OCI-M2 (cell line): ENCODE measurements at regions not wholly inside any gene's neighbourhood (a gene's known extent, or its start where the extent isn't known, plus 50 kb on each side); places are given as distances from the start of the nearest gene placed in this dataset.

ENCODE experiments used
- DNase-seq: peaks from one replicate; lab custom pipeline; 2025; ENCODE audit not compliant: unreplicated experiment; lab: John Stamatoyannopoulos, UW

DNA sequence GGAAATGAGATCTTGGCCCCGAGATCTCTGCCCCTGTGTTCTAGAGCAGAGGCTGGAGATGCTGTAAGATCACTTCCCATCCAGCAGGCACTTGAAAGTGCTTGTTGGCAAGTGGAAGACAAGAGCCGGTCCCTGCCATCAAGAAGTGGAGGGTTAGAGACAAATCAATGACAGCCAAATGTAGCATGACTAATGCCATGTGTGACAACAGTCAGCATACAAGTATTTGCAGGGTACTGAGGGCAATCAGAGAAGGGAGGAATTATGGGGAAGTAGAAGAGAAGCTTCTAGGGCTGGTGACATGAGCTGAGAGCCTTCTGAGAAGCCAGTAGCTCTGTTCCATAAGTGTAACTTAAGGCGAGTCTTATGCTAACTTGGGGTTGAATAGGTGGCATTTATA is 58.6 kb downstream of the TMEM17 start:
- DNase-seq = no peak

DNA sequence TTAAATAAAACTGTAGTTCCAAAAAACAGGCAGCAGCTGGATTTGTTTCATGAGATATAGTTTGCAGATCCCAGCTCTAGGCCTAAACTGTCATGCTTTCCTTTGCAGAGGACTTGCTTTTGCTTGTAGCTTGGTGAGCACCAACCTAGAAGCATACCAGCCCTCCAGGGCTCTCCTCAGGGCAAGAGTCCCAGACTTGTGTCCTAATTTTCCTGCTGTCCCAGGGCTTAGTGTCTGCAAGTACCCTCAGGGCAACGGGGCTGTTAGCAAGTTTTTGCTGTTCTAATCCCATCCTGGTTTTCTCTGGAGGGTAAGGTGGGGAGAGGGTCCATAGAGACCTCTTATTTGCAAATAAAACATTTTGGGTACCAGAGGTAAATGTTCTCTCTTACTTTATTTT is 59.5 kb downstream of the TMEM17 start:
- DNase-seq = no peak

DNA sequence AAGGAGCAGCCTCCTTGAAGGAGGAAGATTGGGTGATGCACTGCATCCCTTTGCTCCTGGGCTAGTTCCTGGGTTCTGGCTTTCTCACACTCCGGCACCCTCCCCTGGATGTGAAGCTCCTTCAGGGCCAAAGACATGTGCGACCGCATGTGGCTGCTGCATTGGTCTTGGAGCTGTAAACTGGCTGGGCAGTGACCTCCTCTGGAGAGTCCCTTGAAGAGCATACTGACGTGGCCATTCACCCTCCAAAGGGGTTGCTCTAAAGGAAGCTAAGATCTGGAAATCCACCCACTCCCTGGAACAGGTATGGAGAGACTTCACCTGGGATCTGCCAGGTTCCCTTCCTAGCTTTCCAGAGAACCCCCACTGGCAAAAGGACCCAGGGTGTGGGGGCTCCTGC is 62.1 kb downstream of the TMEM17 start:
- no peak for DNase-seq

DNA sequence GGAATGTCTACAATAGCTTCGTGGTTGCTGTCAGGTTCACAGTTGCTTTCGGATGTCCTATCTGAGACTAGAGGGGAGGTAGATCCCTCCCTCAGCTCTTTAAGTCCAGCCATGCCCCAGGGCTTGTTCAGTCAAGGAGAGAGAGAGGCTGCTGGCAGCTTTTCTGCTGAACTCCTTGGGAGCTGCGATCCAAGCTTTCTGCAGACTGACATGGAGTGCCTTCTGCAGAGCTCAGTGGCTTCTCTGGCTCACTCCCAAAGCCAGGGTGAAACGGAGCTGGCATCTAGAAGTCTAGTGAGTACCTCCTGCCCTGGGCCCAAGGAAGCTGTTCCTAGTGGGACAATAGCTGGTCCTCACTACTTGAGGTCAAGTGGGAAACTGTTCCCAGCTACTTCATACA is 62.5 kb downstream of the TMEM17 start:
- DNase-seq = no peak

DNA sequence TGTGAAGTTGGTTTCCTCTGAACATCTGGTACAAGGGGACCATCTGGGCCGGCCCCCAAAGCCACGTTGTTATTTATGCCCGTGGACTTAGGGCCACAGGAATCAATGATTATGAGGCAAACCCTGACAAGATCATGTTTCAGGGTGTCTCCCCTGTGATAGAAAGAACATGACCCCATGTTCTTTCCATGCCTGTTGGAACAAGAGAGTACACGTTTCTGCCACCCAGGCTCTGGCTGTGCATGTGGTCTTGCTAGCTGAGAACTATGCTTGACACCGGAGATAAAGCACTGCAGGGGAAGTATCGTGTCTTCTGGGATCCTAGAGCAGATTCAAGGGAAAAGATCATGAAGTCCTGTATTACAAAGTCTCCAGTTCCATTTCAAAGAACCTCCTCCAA is 64.2 kb downstream of the TMEM17 start:
- no peak for DNase-seq

DNA sequence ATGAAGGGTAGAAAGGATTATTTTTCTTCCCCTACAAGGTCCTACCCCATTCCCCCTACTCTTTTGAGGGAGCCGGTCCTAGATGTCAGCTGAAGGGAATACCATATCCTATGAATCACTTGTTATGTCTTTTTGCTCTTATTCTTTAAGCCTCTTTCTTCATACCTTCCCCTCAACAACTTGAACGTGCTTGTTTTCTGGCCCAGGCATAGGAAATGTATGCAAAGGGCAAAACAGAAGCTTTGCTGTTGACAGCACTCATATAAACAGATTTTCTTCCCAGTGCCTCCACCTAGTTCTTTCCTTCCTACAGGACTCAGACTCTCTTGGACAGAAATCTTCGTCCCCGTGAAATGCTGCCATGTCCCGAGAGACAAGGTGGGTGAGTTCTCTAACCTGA is 64.6 kb downstream of the TMEM17 start:
- no peak for DNase-seq

DNA sequence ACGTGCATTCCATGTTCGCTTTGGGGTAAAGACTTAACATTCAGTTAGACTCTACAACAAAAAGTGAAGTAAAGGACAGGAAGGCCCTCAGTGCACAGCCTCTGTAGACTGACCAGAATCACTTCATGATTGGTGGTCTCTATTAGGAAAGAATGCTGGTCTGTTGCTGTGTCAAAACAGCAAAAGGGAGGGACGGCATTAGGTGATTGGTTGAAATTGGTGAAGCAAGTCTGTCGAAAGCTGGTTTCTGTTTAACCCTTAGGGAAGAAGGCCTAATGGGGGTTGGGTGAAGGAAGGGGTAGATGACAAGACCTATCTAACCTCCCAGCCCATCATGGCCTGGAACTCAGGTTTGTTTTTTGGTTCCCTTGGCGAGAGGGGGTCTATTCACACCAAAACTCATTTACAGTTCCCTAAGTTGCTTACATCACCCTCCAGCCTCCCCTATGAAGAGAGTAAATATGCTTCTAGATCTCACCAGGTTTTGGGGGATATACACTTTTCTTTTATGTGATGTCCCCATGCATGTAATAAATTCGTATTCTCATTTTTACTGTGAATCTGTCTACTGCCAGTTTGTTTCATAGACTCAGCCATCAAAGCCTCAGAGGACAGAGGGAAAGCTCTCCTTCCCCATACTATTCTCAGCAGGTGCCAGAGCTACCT is 65.6 kb downstream of the TMEM17 start:
- DNase-seq = no peak

DNA sequence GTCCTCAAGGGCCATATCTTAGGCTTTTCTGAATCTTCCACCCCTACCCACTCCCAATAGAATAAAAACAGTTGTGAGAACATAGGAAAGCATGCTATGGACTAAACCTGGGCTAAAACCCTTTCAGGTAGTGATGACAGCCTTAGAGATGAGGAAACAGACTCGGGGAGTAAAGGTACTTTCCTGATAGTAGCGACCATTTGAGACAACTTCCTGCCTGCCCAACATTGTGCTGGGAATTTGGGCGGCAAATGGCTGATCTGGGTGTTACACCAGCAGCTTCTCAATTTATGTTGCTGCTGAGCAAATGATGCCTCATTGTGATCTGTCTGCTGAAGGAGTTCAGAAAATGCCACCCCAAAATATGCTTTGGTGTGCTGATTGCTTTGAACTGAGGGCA is 66.6 kb downstream of the TMEM17 start:
- DNase-seq = no peak

DNA sequence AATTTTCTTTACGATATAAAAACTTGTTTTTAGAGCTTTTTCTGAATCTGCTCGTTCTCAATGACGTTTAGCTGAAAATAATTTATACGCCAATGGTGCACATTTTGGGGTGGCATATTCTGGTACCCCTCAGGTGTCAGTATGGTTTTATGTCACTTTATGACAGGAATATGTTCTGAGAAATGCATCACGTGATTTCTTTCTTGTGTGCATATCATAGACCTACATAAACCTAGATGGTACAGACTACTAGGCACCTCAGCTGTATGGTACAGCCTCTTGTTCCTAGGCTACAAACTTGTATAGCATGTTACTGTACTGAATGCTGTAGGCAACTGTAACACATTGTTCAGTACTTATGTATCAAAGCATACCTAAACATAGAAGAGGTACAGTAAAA is 68.2 kb downstream of the TMEM17 start:
- no peak for DNase-seq

DNA sequence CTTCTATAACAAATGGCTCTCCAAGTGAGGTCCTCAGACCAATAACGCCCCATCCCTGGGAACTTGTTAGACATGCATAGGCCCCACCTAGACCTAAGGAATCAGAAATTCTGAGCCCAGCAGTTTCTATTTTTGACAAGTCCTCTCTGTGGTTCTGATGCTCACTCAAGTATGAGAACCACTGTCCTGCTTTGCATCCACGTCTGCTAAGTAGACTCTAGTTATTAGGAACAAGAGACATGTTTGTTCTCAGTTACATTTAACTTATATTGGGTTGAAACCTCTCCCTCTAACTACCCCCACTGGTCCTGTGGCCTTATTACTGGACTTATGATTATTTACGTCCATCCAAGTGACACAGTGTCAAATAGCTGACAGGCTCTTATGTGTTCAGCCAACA is 70.3 kb downstream of the TMEM17 start:
- DNase-seq = no peak

DNA sequence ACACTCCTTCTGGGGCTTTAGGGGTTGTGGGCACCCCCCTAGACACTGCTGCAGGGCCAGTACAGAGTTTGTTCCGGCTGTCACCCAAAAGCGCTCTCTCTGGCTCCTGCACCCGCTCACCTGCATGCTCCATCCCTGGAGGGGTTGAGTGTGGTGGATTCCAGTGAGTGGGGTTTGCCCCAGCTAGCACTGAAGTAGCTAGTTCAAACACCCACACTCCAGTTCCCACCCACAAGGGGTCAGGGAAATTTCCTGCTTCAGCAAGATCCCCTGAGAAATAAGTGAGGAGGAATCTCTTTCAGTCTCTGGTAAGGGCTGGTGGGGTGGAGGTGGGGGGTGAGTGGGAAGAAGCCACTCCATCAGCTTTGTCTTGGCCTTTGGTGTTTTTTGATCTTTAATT is 73.6 kb downstream of the TMEM17 start:
- no peak for DNase-seq

DNA sequence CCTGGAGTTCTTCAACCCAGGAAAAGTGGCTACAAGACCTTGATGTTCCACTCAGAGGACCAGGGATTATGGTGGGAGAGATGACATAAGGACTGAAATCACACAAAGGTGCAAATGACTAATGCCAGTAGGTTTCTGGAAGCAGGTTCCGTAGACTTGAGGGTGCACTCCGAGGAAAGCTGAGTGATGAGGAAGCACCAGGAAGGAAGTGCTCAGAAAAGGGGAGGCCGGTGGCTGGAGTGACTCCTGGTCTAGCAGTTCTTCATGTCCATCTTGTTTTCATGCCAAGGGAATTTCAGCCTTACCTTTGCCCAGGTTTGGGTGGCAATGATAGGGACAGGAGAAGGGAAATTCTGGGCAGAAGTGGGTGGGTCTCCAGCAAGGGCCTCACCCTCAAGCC is 74.5 kb downstream of the TMEM17 start:
- DNase-seq = no peak

DNA sequence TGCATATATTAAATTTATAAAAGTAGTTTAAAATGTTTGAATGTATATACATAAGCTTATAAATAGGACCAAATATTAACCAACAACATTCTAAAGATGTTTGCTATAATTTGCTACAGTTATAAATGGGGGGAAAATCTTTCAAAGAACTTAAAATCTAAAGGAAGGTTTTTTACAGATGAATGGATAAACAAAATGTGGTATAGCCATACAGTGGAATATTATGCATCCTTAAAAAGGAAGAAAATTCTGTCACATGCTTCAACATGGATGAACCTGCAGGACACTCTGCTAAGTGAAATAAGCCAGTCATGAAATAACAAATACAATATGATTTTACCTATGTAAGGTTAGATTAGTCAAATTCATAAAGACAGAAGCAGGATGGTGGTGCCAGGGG is 75.8 kb downstream of the TMEM17 start:
- no peak for DNase-seq

DNA sequence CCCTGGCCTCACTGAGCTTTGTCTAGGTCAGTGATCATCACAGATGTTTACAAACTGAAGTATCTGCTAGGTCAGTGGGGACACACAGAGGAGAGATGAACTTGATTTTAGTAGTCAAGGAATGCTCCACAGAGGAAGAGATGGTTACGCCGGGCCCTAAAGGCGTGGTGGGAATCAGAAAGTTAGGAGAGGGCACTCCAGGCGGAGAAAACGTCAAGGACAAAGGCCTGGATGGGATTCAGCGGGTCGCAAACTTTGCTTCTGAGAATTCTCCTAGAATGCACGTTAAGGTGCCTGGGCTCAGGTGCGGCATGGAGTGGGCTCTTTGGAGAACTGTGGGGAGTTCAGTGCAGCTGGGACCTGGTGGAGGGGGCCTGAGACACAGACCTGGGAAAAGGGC is 78.8 kb downstream of the TMEM17 start:
- DNase-seq = no peak

DNA sequence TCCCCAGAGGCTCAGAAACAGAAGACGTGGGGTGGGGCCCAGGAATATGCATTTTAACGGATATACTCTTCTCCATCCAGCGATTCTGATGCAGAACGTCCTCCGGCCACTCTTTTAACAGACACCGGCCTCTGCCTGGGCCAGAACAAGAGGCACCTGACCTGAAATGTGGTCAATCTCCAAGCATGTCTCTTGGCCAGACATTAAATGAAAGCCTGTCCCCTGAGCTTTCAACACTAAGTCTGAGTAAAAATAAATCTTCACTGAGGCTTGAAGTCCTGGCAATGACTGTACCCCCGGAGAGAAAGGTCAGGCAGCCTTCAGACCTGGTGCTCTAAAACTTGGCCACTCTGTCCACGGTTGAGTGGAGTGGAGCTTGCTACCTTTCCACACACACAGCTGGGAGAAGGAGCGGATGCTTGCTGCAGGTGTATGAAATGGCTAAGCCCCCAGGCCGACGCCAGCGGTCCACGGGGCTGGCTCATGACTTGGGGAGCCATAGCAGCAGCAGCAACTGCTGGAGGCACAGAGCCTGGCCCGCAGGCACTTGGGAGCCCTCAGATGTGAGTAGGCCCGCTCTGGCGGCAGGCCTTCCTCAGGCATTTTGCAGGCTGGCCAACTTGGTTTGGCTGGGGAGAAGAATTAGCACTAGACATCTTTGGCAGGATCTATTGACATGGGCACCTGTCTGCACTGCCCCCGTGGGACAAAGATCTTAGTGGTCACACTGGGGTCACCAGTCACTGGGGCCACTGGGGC is 79.7 kb downstream of the TMEM17 start:
- DNase-seq = no peak

DNA sequence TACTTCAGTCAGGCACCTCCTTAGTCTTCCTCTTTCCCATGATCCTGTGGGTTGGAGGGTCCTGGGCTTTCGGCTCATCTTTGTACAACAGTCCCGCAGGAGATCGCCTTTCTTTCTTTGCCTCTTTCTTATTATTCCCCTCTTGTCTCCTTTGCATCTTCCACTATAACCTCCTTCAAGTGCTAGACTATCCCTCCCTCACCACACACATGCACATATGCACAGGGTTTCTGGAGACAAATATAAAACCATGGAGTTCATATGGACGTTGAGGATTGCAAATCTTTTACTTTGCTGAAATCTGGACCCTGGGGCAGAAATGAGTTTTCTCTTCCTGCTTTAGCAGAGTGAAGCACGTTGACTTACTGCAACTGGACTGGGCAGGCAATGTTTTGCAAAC is 80.3 kb downstream of the TMEM17 start:
- DNase-seq = no peak

DNA sequence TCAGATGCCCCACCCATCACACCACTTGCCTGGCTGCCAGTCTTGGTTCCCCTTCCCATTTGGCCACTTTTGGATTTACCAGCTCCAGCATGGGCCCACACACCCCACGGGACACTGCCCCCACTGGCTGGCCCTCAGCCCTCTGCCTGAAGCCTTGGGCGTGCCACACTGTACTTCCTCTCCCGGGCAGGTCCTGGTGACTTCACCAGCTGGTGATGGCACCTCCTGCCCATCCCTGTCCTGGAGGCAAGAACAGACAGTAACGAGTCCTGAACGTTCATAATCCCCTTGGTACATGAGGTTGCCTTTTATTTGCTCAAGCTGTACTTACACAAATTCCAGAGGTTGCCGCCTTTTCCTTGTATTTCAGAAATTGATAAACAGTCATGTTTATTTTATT is 81.1 kb downstream of the TMEM17 start:
- no peak for DNase-seq

DNA sequence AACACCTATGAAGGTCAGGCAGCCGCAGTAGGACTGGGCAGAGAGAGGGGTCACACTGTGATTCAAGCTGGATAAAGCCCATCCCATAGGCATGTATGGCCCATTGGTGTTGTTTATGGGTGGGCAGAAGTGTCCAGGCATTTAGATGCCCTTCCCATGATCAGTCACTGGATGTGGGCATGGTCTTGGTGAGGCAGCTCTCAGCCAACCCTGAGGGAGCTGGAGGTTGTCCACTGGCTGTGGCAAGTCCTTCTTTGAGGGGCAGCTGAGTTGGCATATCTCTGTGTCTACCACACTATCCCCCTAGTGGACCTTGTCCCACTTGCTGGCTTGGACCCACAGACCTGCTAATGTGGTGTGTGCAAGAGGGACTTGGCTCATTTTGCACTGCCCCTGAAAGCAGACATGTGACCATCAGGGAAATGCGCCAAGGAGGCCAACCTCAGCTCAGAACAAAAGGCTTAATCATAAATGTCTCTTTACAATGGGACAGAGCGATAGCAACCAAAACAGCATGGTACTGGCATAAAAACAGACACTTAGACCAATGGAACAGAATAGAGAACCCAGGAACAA is 82.0 kb downstream of the TMEM17 start:
- DNase-seq = no peak

DNA sequence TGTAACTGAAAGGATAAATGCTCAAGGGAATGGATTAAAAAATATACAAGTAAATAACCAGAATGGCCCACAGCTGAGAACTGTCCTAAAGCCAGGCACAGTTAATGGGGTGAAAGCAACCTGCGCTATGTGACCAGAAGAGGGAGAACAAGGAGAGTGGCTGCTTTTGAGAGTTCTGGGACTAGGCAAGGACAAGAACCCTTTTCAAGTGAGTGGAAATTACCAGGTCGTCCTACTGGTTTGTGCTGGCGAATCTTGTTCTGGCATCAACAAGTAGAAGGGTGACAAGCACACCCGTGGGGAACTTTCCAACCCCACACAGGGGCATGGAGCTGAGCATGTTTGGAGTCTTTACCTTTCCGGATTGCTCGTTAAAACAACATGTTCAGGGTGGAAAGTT is 82.8 kb downstream of the TMEM17 start:
- no peak for DNase-seq

DNA sequence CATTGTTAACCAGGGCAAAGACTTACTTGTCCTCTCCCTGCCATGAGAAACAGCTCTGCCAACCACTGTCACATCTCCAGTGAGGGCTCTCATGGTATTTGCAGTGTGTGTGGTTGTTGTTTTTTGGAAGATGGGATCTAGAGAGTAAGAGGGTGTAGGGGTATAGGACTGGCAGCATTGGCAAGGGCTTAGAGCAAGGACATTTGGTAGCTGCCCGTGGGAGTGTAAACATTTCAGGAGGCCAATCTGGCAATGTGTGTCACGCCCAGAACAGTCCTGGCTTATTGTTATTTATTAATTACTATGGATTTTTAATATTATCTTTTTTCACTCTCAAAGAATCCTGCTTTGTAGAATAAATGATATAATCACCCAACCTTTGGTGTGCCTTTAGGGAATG is 90.5 kb downstream of the TMEM17 start:
- no peak for DNase-seq

DNA sequence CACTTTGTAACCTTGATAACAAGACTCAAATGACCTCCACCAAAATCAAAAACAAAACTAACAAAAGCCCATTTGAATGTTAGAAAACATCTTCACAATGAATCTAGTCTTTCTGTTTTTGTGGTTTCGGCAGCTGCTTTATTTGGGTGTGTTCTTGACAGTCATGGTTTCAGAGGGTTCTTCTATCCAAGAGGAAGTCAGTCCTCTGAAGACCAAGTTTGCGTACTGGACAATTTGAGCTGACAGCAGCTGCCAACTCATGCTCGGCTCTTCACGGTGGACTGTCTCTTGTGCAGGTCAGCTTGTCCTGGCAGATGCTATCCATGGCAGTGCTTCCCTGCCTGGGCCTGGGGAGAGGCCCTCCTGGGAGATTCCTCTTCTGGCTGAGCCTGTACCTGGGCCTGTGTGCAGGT is 91.0 kb downstream of the TMEM17 start:
- no peak for DNase-seq

DNA sequence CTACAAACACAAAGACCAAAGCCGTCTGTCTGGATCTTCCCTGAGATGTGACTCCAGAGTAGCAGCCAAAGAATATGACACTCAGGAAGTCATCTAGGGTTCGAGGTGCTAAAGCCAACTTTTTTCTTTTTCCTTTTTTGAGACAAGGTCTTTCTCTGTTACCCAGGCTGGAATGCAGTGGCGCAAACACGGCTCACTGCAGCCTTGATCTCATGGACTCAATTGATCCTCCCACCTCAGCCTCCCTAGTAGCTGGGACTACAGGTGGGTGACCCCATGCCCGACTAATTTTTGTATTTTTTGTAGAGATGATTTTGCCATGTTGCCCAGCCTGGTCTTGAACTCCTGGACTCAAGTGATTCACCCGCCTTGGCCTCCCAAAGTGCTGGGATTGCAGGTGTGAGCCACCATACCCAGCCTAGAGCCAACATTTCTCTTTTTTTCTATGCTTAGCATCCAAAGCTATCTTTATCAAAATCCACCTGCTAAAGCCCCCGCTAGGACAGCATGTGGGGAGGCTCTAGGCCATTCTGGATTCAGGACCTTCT is 92.8 kb downstream of the TMEM17 start:
- no peak for DNase-seq
